WTC11 (cell line): ENCODE measurements at regions not wholly inside any gene's neighbourhood (a gene's known extent, or its start where the extent isn't known, plus 50 kb on each side); places are given as distances from the start of the nearest gene placed in this dataset.

Experiments
- ATAC-seq: fragments of 200-7000 bp; cut with Tn5 transposase; 2 replicates; pipeline ENCODE4 v1.10.0; 2021; ENCODE audit warnings: mild to moderate bottlenecking, moderate library complexity
- CTCF ChIA-PET: fragments of 300-600 bp; sonication (Branson Sonifier 250); formaldehyde crosslinking; loops from one replicate; lab custom pipeline; 2021; ENCODE audit warnings: antibody characterized with exemption; lab: Charles Lee
- POLR2A ChIA-PET: fragments of 350-600 bp; sonication (Branson Sonifier 250); formaldehyde crosslinking; loops from one replicate; lab custom pipeline; 2021; ENCODE audit warnings: antibody characterized with exemption; lab: Charles Lee
- DNase-seq: peaks from one replicate; pipeline ENCODE4 v3.0.0; 2021; ENCODE audit warnings: low spot score
- H3K27ac Mint-ChIP-seq: 2 replicates; pipeline ENCODE4 v1.8.0; 2021; ENCODE audit warnings: mixed read lengths
- H3K27me3 Mint-ChIP-seq: 2 replicates; pipeline ENCODE4 v1.8.0; 2021; ENCODE audit warnings: low read depth, mild to moderate bottlenecking, moderate library complexity, mixed read lengths
- H3K36me3 Mint-ChIP-seq: 2 replicates; pipeline ENCODE4 v1.8.0; 2021; ENCODE audit warnings: mixed read lengths
- H3K4me1 Mint-ChIP-seq: 2 replicates; pipeline ENCODE4 v1.8.0; 2022; ENCODE audit warnings: mixed read lengths
- H3K4me3 Mint-ChIP-seq: 2 replicates; pipeline ENCODE4 v1.8.0; 2021; ENCODE audit warnings: mild to moderate bottlenecking, moderate library complexity, mixed read lengths
- H3K9me3 Mint-ChIP-seq: 2 replicates; pipeline ENCODE4 v1.8.0; 2021; ENCODE audit warnings: mixed read lengths
- ATF6 ChIP-seq: sonication (generic); formaldehyde crosslinking; IDR thresholded peaks from 2 replicates; pipeline ENCODE4 v1.8.1; 2023; ENCODE audit warnings: mild to moderate bottlenecking, missing genetic modification reagents
- CREB1 ChIP-seq: sonication (generic); formaldehyde crosslinking; IDR thresholded peaks from 2 replicates; pipeline ENCODE4 v1.8.0; 2023; ENCODE audit warnings: mild to moderate bottlenecking, missing genetic modification reagents
- CREM ChIP-seq: sonication (generic); formaldehyde crosslinking; IDR thresholded peaks from 2 replicates; pipeline ENCODE4 v1.8.1; 2022; ENCODE audit warnings: mild to moderate bottlenecking, missing genetic modification reagents, moderate library complexity
- ERG ChIP-seq: fragments of 250-450 bp; sonication (Bioruptor Pico); IDR thresholded peaks from 2 replicates; pipeline ENCODE4 v1.8.0; 2021; ENCODE audit warnings: mild to moderate bottlenecking
- FOXK1 ChIP-seq: sonication (generic); formaldehyde crosslinking; IDR thresholded peaks from 2 replicates; pipeline ENCODE4 v1.8.0; 2022; ENCODE audit warnings: mild to moderate bottlenecking, moderate library complexity, missing genetic modification reagents
- HMGXB4 ChIP-seq: sonication (generic); formaldehyde crosslinking; IDR thresholded peaks from 2 replicates; pipeline ENCODE4 v1.8.1; 2023; ENCODE audit warnings: mild to moderate bottlenecking, moderate library complexity, missing genetic modification reagents
- NFE2L1 ChIP-seq: sonication (generic); formaldehyde crosslinking; IDR thresholded peaks from 2 replicates; pipeline ENCODE4 v1.8.1; 2023; ENCODE audit warnings: missing genetic modification reagents
- NR1H2 ChIP-seq: sonication (generic); formaldehyde crosslinking; IDR thresholded peaks from 2 replicates; pipeline ENCODE4 v1.9.0; 2021; ENCODE audit warnings: mild to moderate bottlenecking, moderate library complexity, missing genetic modification reagents
- PREB ChIP-seq: sonication (generic); formaldehyde crosslinking; IDR thresholded peaks from 2 replicates; pipeline ENCODE4 v1.8.1; 2022; ENCODE audit warnings: mild to moderate bottlenecking, missing genetic modification reagents, moderate library complexity, borderline replicate concordance
- RELA ChIP-seq: sonication (generic); formaldehyde crosslinking; IDR thresholded peaks from 2 replicates; pipeline ENCODE4 v1.8.1; 2022; ENCODE audit warnings: missing genetic modification reagents, mild to moderate bottlenecking, borderline replicate concordance
- SMAD4 ChIP-seq: sonication (generic); formaldehyde crosslinking; IDR thresholded peaks from 2 replicates; pipeline ENCODE4 v1.8.0; 2022; ENCODE audit warnings: mild to moderate bottlenecking, missing genetic modification reagents
- SP1 ChIP-seq: sonication (generic); formaldehyde crosslinking; conservative IDR thresholded peaks from 2 replicates; pipeline ENCODE4 v1.8.1; 2022; ENCODE audit warnings: missing genetic modification reagents
- TP53 ChIP-seq: sonication (generic); formaldehyde crosslinking; IDR thresholded peaks from 2 replicates; pipeline ENCODE4 v1.8.1; 2023; ENCODE audit warnings: mild to moderate bottlenecking, missing genetic modification reagents
- USF2 ChIP-seq: sonication (generic); formaldehyde crosslinking; IDR thresholded peaks from 2 replicates; pipeline ENCODE4 v1.8.1; 2023; ENCODE audit warnings: mild to moderate bottlenecking, missing genetic modification reagents, moderate library complexity
- ZBTB43 ChIP-seq: sonication (generic); formaldehyde crosslinking; IDR thresholded peaks from 2 replicates; pipeline ENCODE4 v1.8.1; 2023; ENCODE audit warnings: mild to moderate bottlenecking, missing genetic modification reagents
- ZMAT4 ChIP-seq: fragments of 250-450 bp; sonication (Bioruptor Pico); IDR thresholded peaks from 2 replicates; pipeline ENCODE4 v1.9.0; 2021; ENCODE audit warnings: mild to moderate bottlenecking
- ZNF219 ChIP-seq: sonication (generic); formaldehyde crosslinking; IDR thresholded peaks from 2 replicates; pipeline ENCODE4 v1.8.0; 2023; ENCODE audit warnings: missing genetic modification reagents, mild to moderate bottlenecking, borderline replicate concordance
- ZNF416 ChIP-seq: fragments of 250-450 bp; sonication (Bioruptor Pico); IDR thresholded peaks from 2 replicates; pipeline ENCODE4 v1.9.0; 2021; ENCODE audit warnings: mild to moderate bottlenecking, inconsistent platforms
- ZNF423 ChIP-seq: fragments of 250-450 bp; sonication (Bioruptor Pico); IDR thresholded peaks from 2 replicates; pipeline ENCODE4 v2.1.2; 2022; ENCODE audit warnings: mild to moderate bottlenecking, moderate library complexity

- H3K27me3 Mint-ChIP-seq, result no peaks in the 10 kb centered on the region
- H3K27ac Mint-ChIP-seq, result no peak overlapping the region
- TF ChIP-seq ATF6 (CRISPR knock-in tag) (no peak), NFE2L1 (CRISPR knock-in tag) (no peak), TP53 (CRISPR knock-in tag) (no peak), ZBTB43 (CRISPR knock-in tag) (no peak), HMGXB4 (CRISPR knock-in tag) (no peak), NR1H2 (CRISPR knock-in tag) (no peak), SMAD4 (no peak), CREM (CRISPR knock-in tag) (no peak), ZNF219 (no peak), ZMAT4 (no peak), ZNF416 (CRISPR knock-in tag) (no peak), SP1 (CRISPR knock-in tag) (no peak), RELA (CRISPR knock-in tag) (no peak), ZNF423 (CRISPR knock-in tag) (no peak), USF2 (no peak), CREB1 (CRISPR knock-in tag) (no peak), ERG (CRISPR knock-in tag) (no peak), FOXK1 (CRISPR knock-in tag) (no peak), PREB (CRISPR knock-in tag) (no peak)
- no peaks in the 10 kb centered on the region for H3K9me3 Mint-ChIP-seq
- POLR2A ChIA-PET, result no interaction called here
- no peak overlapping the region for H3K4me3 Mint-ChIP-seq
- DNase-seq (no peak), ATAC-seq (no peak)
- CTCF ChIA-PET, result no interaction called here
- peaks cover 30% of the 10 kb centered on the region for H3K4me1 Mint-ChIP-seq
- no peaks in the 10 kb centered on the region for H3K36me3 Mint-ChIP-seq
Measured at GRCh38 chr6:113366505-113366904, 490.6 kb upstream of the MARCKS start.
